ENCODE measurements at regions not wholly inside any gene's neighbourhood (a gene's known extent, or its start where the extent isn't known, plus 50 kb on each side); places are given as distances from the start of the nearest gene placed in this dataset.

DNA sequence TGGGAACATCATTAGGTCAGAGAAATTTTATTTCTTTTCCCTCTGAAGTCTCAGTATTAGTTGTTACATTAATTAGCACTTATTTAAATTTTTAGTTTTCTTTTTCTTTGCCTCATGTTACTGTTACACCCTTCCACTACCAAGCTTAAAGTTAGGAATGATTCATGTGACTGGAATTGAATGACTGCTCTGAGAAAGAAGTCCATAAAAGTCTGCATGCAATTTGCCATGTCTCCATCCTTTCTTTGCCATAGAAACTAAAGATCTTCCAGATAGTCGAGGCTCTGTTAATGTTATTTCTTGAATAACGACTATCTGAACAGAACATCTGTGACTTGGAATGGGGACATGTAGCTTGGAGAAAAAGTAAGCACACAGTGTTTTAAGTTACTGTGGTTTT is 1269.8 kb upstream of the PIK3C3 start:
- ChIA-PET CTCF (no interaction called here), POLR2A (no interaction called here)
- H3K9me3 Mint-ChIP-seq (ENCODE audit: unreplicated experiment): no peaks in the 10 kb centered on the region
- Histone ChIP-seq H3K36me3 (ENCODE audit: control insufficient read depth, insufficient read depth, low read length) (no peaks in the 10 kb centered on the region), H3K4me1 (no peaks in the 10 kb centered on the region), H3K9me3 (no peaks in the 10 kb centered on the region), H3K27me3 (replicated peaks; ENCODE audit: control insufficient read depth, insufficient read depth, low read length) (no peaks in the 10 kb centered on the region), H3K4me3 (ENCODE audit: low read depth, low read length) (no peak overlapping the region)
- intact Hi-C loops (cut with micrococcal nuclease; ENCODE audit: unreplicated experiment): no loop called here
- BruUV-seq (replicated peaks): no TSS peak
- no peak overlapping the region for H3K27ac Mint-ChIP-seq (ENCODE audit: unreplicated experiment)
- no peaks in the 10 kb centered on the region for H3K36me3 Mint-ChIP-seq (ENCODE audit: insufficient read depth, unreplicated experiment)
- no peak for TF ChIP-seq CTCF (IDR thresholded peaks at IDR 0.05; ENCODE audit: insufficient read depth in 1 of 2, low read depth in 1 of 2, low read length in 1 of 2, severe bottlenecking in 1 of 2, unreplicated experiment in 1 of 2)
- DNase-seq: no peak
- H3K4me3 Mint-ChIP-seq (ENCODE audit: unreplicated experiment): no peak overlapping the region
- no peaks in the 10 kb centered on the region for H3K4me1 Mint-ChIP-seq (ENCODE audit: low read depth, unreplicated experiment)
- peaks cover 2% of the 10 kb centered on the region for H3K27me3 Mint-ChIP-seq (ENCODE audit: insufficient read depth, unreplicated experiment)

DNA sequence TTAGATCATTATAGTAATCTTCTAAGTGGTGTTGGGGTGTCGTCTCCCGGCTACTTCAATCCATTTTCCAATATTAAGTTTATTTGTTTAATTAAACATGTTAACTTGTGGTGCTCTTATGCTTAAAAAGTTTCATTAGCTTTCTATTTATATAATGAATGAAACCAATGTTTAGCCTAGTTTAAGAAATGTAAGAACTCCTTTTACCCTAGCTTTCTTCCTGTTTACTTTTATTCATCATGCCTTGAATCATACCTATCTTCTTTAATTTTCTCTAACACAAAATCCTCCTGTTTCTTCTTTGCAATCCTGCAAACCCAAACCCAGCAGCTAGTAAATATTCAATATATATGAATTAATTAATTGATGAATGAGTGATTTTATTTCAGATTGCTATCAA is 1276.7 kb upstream of the PIK3C3 start:
- Histone ChIP-seq H3K9me3 (no peaks in the 10 kb centered on the region), H3K36me3 (ENCODE audit: control insufficient read depth, insufficient read depth, low read length) (no peaks in the 10 kb centered on the region), H3K27me3 (replicated peaks; ENCODE audit: control insufficient read depth, insufficient read depth, low read length) (no peaks in the 10 kb centered on the region), H3K4me1 (no peaks in the 10 kb centered on the region), H3K4me3 (ENCODE audit: low read depth, low read length) (no peak overlapping the region)
- ChIA-PET CTCF (no interaction called here), POLR2A (no interaction called here)
- DNase-seq: no peak
- H3K4me1 Mint-ChIP-seq (ENCODE audit: low read depth, unreplicated experiment): no peaks in the 10 kb centered on the region
- intact Hi-C loops (cut with micrococcal nuclease; ENCODE audit: unreplicated experiment): no loop called here
- no TSS peak for BruUV-seq (replicated peaks)
- TF ChIP-seq CTCF (IDR thresholded peaks at IDR 0.05; ENCODE audit: insufficient read depth in 1 of 2, low read depth in 1 of 2, low read length in 1 of 2, severe bottlenecking in 1 of 2, unreplicated experiment in 1 of 2): no peak
- H3K9me3 Mint-ChIP-seq (ENCODE audit: unreplicated experiment): no peaks in the 10 kb centered on the region
- no peak overlapping the region for H3K4me3 Mint-ChIP-seq (ENCODE audit: unreplicated experiment)
- H3K27me3 Mint-ChIP-seq (ENCODE audit: insufficient read depth, unreplicated experiment): no peaks in the 10 kb centered on the region
- H3K36me3 Mint-ChIP-seq (ENCODE audit: insufficient read depth, unreplicated experiment): no peaks in the 10 kb centered on the region
- no peak overlapping the region for H3K27ac Mint-ChIP-seq (ENCODE audit: unreplicated experiment)

- Histone ChIP-seq H3K9me3 (no peaks in the 10 kb centered on the region), H3K36me3 (ENCODE audit: control insufficient read depth, insufficient read depth, low read length) (no peaks in the 10 kb centered on the region), H3K4me3 (ENCODE audit: low read depth, low read length) (no peak overlapping the region), H3K4me1 (no peaks in the 10 kb centered on the region), H3K27me3 (replicated peaks; ENCODE audit: control insufficient read depth, insufficient read depth, low read length) (no peaks in the 10 kb centered on the region)
- Mint-ChIP-seq H3K4me1 (ENCODE audit: low read depth, unreplicated experiment) (no peaks in the 10 kb centered on the region), H3K27ac (ENCODE audit: unreplicated experiment) (no peak overlapping the region), H3K9me3 (ENCODE audit: unreplicated experiment) (no peaks in the 10 kb centered on the region), H3K27me3 (ENCODE audit: insufficient read depth, unreplicated experiment) (no peaks in the 10 kb centered on the region), H3K4me3 (ENCODE audit: unreplicated experiment) (no peak overlapping the region), H3K36me3 (ENCODE audit: insufficient read depth, unreplicated experiment) (no peaks in the 10 kb centered on the region)
- intact Hi-C loops (cut with micrococcal nuclease; ENCODE audit: unreplicated experiment): no loop called here
- no peak for TF ChIP-seq CTCF (IDR thresholded peaks at IDR 0.05; ENCODE audit: insufficient read depth in 1 of 2, low read depth in 1 of 2, low read length in 1 of 2, severe bottlenecking in 1 of 2, unreplicated experiment in 1 of 2)
- CTCF ChIA-PET: no interaction called here
- POLR2A ChIA-PET: no interaction called here
- no TSS peak for BruUV-seq (replicated peaks)
- DNase-seq: no peak
These were observed 1278.4 kb upstream of the PIK3C3 start for GRCh38 chr18:40676668-40677067.

All from Caco-2 (cell line).